CD8-positive, alpha-beta memory T cell (primary cell): ENCODE measurements at regions not wholly inside any gene's neighbourhood (a gene's known extent, or its start where the extent isn't known, plus 50 kb on each side); places are given as distances from the start of the nearest gene placed in this dataset.

Source experiments
- CTCF ChIA-PET: fragments of 350-600 bp; sonication (Branson Sonifier 250); formaldehyde crosslinking; loops from one replicate; lab custom pipeline; 2021; ENCODE audit warnings: antibody characterized with exemption; lab: Charles Lee
- POLR2A ChIA-PET: fragments of 350-600 bp; sonication (Branson Sonifier 250); formaldehyde crosslinking; loops from one replicate; lab custom pipeline; 2021; ENCODE audit warnings: antibody characterized with exemption; lab: Charles Lee
- DNase-seq, 5 donors: peaks; one replicate each; pipeline versions ENCODE4 v3.0.0 to v3.0.0-alpha.2; 2020 to 2022; ENCODE audit warnings: mixed read lengths in 1 of 5
- H3K27ac ChIP-seq: one replicate; pipeline ENCODE4 v1.7.0; 2013; ENCODE audit warnings: low read depth, mild to moderate bottlenecking, low read length, moderate library complexity
- H3K27me3 ChIP-seq: 2 replicates; pipeline ENCODE4 v1.7.0; 2013; ENCODE audit warnings: low read length, mild to moderate bottlenecking; ENCODE audit not compliant: insufficient read depth, poor library complexity, severe bottlenecking
- H3K36me3 ChIP-seq: 2 replicates; pipeline ENCODE4 v1.7.0; 2013; ENCODE audit warnings: mild to moderate bottlenecking, low read length, moderate library complexity; ENCODE audit not compliant: insufficient read depth
- H3K4me1 ChIP-seq: 2 replicates; pipeline ENCODE4 v1.7.0; 2013; ENCODE audit warnings: mild to moderate bottlenecking, low read length, moderate library complexity; ENCODE audit not compliant: insufficient read depth
- H3K4me3 ChIP-seq: 2 replicates; pipeline ENCODE4 v1.7.0; 2013; ENCODE audit warnings: mild to moderate bottlenecking, low read length
- H3K9me3 ChIP-seq: 2 replicates; pipeline ENCODE4 v1.7.0; 2013; ENCODE audit warnings: mild to moderate bottlenecking, low read length
- H3K27ac Mint-ChIP-seq, 8 donors: one replicate each; pipeline ENCODE4 v1.8.0; 2020 to 2021; ENCODE audit warnings: mixed read lengths in 8 of 8, mild to moderate bottlenecking in 6 of 8, inconsistent platforms in 3 of 8, moderate library complexity in 3 of 8
- H3K27me3 Mint-ChIP-seq, 2 donors: one replicate each; pipeline ENCODE4 v1.8.0; 2020 to 2021; ENCODE audit warnings: mixed read lengths in 2 of 2, mild to moderate bottlenecking in 1 of 2, moderate library complexity in 1 of 2
- H3K36me3 Mint-ChIP-seq, 3 donors: one replicate each; pipeline ENCODE4 v1.8.0; 2020 to 2021; ENCODE audit warnings: mixed read lengths in 3 of 3, inconsistent platforms in 1 of 3, mild to moderate bottlenecking in 1 of 3
- H3K4me1 Mint-ChIP-seq, 3 donors: one replicate each; pipeline ENCODE4 v1.8.0; 2020 to 2021; ENCODE audit warnings: mixed read lengths in 3 of 3, inconsistent platforms in 1 of 3, mild to moderate bottlenecking in 1 of 3
- H3K4me3 Mint-ChIP-seq, 7 donors: one replicate each; pipeline ENCODE4 v1.8.0; 2020 to 2021; ENCODE audit warnings: mixed read lengths in 7 of 7, mild to moderate bottlenecking in 6 of 7, moderate library complexity in 4 of 7, inconsistent platforms in 2 of 7
- H3K9me3 Mint-ChIP-seq, 5 donors: one replicate each; pipeline ENCODE4 v1.8.0; 2020 to 2022; ENCODE audit warnings: mixed read lengths in 5 of 5, mild to moderate bottlenecking in 3 of 5, moderate library complexity in 2 of 5, inconsistent platforms in 1 of 5

DNA sequence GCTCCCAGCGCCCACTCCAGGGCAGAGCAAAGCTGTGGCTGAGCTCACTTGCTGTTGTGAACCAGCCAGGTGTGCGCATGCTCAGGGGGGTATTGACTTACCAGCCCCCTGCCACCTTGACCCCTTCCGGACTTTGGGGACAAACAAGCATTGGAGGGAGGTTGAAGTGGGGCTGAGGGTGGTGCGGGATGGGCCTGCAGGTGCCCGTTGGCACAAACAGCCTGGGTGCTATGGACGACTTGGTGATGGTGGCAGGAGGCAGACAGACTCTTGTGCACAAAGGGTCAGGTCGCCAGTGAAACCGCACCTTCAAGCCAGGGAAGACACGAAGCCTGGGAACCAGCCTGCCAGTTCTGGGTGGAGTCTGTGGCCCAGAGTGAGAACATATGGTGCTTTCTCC is 858.5 kb upstream of the PTPRD start:
- no peak overlapping the region for H3K4me3 Mint-ChIP-seq
- H3K4me1 ChIP-seq, result no peaks in the 10 kb centered on the region
- no peaks in the 10 kb centered on the region for H3K4me1 Mint-ChIP-seq
- no peaks in the 10 kb centered on the region for H3K36me3 ChIP-seq
- ChIA-PET CTCF (no interaction called here), POLR2A (no interaction called here)
- DNase-seq, result no peak
- peaks cover 2 to 17% (median 9%) of the 10 kb centered on the region in 5 donors for H3K9me3 Mint-ChIP-seq
- no peaks in the 10 kb centered on the region for H3K36me3 Mint-ChIP-seq
- no peak overlapping the region for H3K27ac Mint-ChIP-seq
- H3K27me3 ChIP-seq, result no peaks in the 10 kb centered on the region
- no peaks in the 10 kb centered on the region for H3K27me3 Mint-ChIP-seq
- no peak overlapping the region for H3K27ac ChIP-seq
- no peak overlapping the region for H3K4me3 ChIP-seq
- H3K9me3 ChIP-seq, result no peaks in the 10 kb centered on the region

DNA sequence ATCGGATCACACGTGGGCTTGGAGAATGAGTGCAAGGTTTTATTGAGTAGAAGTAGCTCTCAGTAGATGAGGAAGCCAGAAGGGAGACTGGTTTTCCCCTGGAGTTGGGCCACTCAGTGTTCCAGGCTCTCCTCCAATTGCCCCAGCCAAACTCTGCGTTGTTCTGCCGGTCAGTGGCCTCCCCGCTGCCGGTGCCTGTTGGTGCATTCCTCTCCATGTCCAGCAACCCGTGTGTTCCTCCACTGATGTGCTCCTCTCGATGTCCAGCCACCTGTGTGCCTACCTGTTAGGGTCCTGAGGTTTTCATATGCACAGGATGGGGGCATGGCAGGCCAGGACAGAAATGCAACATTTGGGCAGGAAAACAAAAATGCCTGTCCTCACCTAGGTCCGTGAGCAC is 888.0 kb upstream of the PTPRD start:
- no peaks in the 10 kb centered on the region for H3K27me3 ChIP-seq
- no peaks in the 10 kb centered on the region for H3K4me1 Mint-ChIP-seq
- H3K9me3 ChIP-seq, result no peaks in the 10 kb centered on the region
- no peak overlapping the region for H3K27ac ChIP-seq
- H3K4me3 ChIP-seq, result no peak overlapping the region
- no peak overlapping the region for H3K4me3 Mint-ChIP-seq
- POLR2A ChIA-PET, result no interaction called here
- CTCF ChIA-PET, result no interaction called here
- H3K9me3 Mint-ChIP-seq, result peaks cover 6 to 44% (median 22%) of the 10 kb centered on the region in 5 donors
- H3K27me3 Mint-ChIP-seq, result no peaks in the 10 kb centered on the region
- peaks cover 0 to 5% (median 0%) of the 10 kb centered on the region in 3 donors for H3K36me3 Mint-ChIP-seq
- no peaks in the 10 kb centered on the region for H3K4me1 ChIP-seq
- H3K36me3 ChIP-seq, result no peaks in the 10 kb centered on the region
- H3K27ac Mint-ChIP-seq, result no peak overlapping the region
- no peak for DNase-seq

DNA sequence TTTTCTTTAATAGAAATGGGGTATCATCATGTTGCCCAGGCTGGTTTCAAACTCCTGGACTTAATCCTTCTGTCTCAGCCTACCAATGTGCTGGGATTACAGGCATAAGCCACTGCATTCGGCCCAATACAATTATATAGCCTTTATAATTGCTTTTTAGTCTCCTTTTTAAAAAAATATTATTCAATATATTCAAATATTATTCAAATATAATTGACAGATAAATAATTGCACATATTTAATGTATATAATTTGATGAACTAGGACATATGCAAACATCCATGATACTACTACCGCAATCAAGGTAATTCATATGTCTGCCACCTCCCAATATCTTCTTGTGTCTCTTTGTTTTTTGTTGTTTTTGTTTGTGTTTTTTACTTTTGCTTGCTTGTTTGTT is 894.2 kb upstream of the PTPRD start:
- Histone ChIP-seq H3K9me3 (no peaks in the 10 kb centered on the region), H3K27me3 (no peaks in the 10 kb centered on the region), H3K4me3 (no peak overlapping the region), H3K36me3 (no peaks in the 10 kb centered on the region), H3K27ac (no peak overlapping the region), H3K4me1 (no peaks in the 10 kb centered on the region)
- no peak overlapping the region for H3K27ac Mint-ChIP-seq
- peaks cover 6 to 35% (median 16%) of the 10 kb centered on the region in 5 donors for H3K9me3 Mint-ChIP-seq
- CTCF ChIA-PET, result no interaction called here
- DNase-seq, result no peak
- POLR2A ChIA-PET, result no interaction called here
- H3K4me1 Mint-ChIP-seq, result no peaks in the 10 kb centered on the region
- no peaks in the 10 kb centered on the region for H3K27me3 Mint-ChIP-seq
- H3K4me3 Mint-ChIP-seq, result no peak overlapping the region
- H3K36me3 Mint-ChIP-seq, result peaks cover 0 to 3% (median 2%) of the 10 kb centered on the region in 3 donors

DNA sequence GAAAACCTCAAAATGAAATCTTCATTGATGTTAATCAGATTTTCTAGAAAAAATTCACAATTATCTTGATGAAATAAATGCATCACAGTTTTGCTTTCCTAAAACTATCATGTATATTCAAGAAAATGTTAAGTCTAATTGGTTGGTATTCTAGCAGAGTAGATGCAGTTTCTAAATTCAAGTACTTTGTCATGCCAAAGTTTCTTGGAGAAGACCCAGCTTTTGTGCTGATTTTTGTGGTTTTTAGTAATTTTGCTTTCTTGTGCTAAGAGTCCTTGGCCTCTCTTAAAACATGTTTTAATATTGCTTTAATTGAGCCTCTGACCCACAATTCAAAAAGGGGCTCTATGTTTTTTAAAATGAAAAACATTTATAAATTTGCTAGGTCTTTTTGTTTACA is 924.8 kb upstream of the PTPRD start:
- peaks cover 2 to 36% (median 9%) of the 10 kb centered on the region in 5 donors for H3K9me3 Mint-ChIP-seq
- no peaks in the 10 kb centered on the region for H3K36me3 Mint-ChIP-seq
- peaks cover 0 to 1% of the 10 kb centered on the region in 2 donors for H3K27me3 Mint-ChIP-seq
- Histone ChIP-seq H3K4me1 (no peaks in the 10 kb centered on the region), H3K9me3 (no peaks in the 10 kb centered on the region), H3K36me3 (no peaks in the 10 kb centered on the region), H3K4me3 (no peak overlapping the region), H3K27ac (no peak overlapping the region), H3K27me3 (no peaks in the 10 kb centered on the region)
- ChIA-PET CTCF (no interaction called here), POLR2A (no interaction called here)
- no peak overlapping the region for H3K4me3 Mint-ChIP-seq
- no peak overlapping the region for H3K27ac Mint-ChIP-seq
- DNase-seq, result no peak
- H3K4me1 Mint-ChIP-seq, result no peaks in the 10 kb centered on the region

DNA sequence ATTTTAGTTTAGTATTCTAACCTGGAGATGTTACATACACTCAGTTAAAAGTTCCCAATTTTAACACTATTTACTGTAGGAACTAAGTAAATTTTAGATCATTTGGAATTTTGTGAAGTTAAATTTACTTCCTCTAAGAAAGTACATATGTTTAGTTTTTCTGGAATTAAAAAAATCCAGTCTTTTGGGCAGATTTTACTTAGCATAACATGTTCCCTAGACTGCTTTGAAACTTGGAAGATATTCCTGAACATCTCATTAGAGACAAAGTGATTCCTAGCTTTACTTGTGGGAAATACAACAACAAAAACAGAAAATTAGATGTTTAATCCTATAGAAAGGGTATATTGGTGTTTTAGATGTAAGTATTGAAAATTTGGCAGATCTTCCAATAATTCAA is 930.0 kb upstream of the PTPRD start:
- H3K27me3 Mint-ChIP-seq, result no peaks in the 10 kb centered on the region
- no peak overlapping the region for H3K4me3 Mint-ChIP-seq
- Histone ChIP-seq H3K27ac (no peak overlapping the region), H3K4me1 (no peaks in the 10 kb centered on the region), H3K27me3 (no peaks in the 10 kb centered on the region), H3K36me3 (no peaks in the 10 kb centered on the region), H3K9me3 (no peaks in the 10 kb centered on the region), H3K4me3 (no peak overlapping the region)
- ChIA-PET CTCF (no interaction called here), POLR2A (no interaction called here)
- H3K9me3 Mint-ChIP-seq, result peaks cover 5 to 36% (median 15%) of the 10 kb centered on the region in 5 donors
- no peak for DNase-seq
- no peak overlapping the region for H3K27ac Mint-ChIP-seq
- no peaks in the 10 kb centered on the region for H3K36me3 Mint-ChIP-seq
- no peaks in the 10 kb centered on the region for H3K4me1 Mint-ChIP-seq

DNA sequence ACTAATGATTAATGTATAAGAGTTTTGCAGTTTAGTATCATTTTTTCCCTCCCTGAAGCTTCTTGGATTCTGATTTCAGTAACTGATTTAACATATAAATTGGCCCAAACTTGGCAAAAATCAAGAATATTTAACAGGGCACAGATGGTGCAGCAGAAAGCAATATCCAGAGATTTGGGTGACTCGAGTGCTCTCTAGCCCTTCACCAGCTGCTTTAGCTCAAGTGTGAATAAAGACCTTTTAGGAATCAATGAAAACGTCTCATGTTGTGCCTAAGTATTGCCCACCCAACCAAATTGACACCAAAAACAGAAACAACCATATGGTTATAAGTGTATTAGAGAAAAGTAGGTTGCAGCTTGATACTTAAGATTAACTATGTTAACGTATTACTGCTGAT is 933.4 kb upstream of the PTPRD start:
- POLR2A ChIA-PET, result no interaction called here
- no peak overlapping the region for H3K4me3 ChIP-seq
- Mint-ChIP-seq H3K27me3 (no peaks in the 10 kb centered on the region), H3K4me1 (no peaks in the 10 kb centered on the region), H3K36me3 (no peaks in the 10 kb centered on the region), H3K9me3 (peaks cover 7 to 41% (median 13%) of the 10 kb centered on the region in 5 donors), H3K27ac (no peak overlapping the region), H3K4me3 (no peak overlapping the region)
- H3K4me1 ChIP-seq, result no peaks in the 10 kb centered on the region
- H3K9me3 ChIP-seq, result no peaks in the 10 kb centered on the region
- H3K36me3 ChIP-seq, result no peaks in the 10 kb centered on the region
- H3K27me3 ChIP-seq, result no peaks in the 10 kb centered on the region
- no peak for DNase-seq
- CTCF ChIA-PET, result no interaction called here
- H3K27ac ChIP-seq, result no peak overlapping the region

DNA sequence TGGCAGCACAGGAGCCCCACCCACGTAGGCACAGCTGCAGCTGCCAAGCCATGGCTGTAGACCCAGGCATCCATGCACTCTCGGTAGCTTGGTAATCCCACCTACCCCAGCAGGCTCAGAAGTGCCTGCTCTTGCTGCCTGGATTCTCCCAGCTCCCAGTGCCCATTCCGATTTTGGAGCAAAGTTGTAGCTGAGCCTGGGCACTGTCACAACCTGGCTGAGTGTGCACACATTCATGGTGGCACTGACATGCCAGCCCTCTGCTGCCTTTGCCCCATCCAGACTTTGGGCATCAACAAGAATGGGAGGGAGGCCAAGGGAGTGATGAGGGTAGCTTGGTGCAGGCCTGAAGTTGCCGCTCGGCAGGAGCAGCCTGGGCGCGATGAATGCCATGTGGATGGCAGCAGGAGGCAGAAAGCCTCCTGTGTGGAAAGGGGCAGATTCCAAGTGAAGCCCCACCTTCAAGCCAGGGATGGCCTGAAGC is 936.6 kb upstream of the PTPRD start:
- Histone ChIP-seq H3K4me1 (no peaks in the 10 kb centered on the region), H3K36me3 (no peaks in the 10 kb centered on the region), H3K27ac (no peak overlapping the region), H3K27me3 (no peaks in the 10 kb centered on the region), H3K4me3 (no peak overlapping the region), H3K9me3 (no peaks in the 10 kb centered on the region)
- Mint-ChIP-seq H3K27ac (no peak overlapping the region), H3K4me1 (no peaks in the 10 kb centered on the region), H3K4me3 (no peak overlapping the region), H3K9me3 (peaks cover 10 to 53% (median 15%) of the 10 kb centered on the region in 5 donors), H3K36me3 (no peaks in the 10 kb centered on the region), H3K27me3 (no peaks in the 10 kb centered on the region)
- DNase-seq, result no peak
- ChIA-PET CTCF (no interaction called here), POLR2A (no interaction called here)

DNA sequence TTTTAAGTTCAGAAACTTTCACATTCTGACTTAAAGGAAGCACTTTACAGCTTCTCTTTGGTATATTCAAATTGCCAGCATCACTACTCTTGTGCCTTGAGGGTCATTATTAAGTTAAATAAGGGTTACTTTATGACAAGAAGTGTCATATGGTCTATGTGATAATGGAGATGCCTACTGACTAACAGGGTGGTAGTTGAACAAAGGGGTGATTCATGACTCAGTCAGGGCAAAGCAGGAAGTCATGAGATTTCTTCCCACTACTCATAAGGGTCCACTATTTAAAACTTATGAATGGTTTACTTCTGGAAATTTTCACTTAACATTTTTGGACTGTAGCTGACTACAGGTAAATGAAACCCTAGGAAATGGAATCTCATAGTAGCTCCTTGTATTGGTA is 938.3 kb upstream of the PTPRD start:
- no peaks in the 10 kb centered on the region for H3K27me3 Mint-ChIP-seq
- H3K27ac Mint-ChIP-seq, result no peak overlapping the region
- H3K9me3 ChIP-seq, result no peaks in the 10 kb centered on the region
- H3K36me3 Mint-ChIP-seq, result no peaks in the 10 kb centered on the region
- H3K4me1 ChIP-seq, result no peaks in the 10 kb centered on the region
- no peak overlapping the region for H3K4me3 Mint-ChIP-seq
- POLR2A ChIA-PET, result no interaction called here
- DNase-seq, result no peak
- H3K27me3 ChIP-seq, result no peaks in the 10 kb centered on the region
- CTCF ChIA-PET, result no interaction called here
- H3K4me1 Mint-ChIP-seq, result no peaks in the 10 kb centered on the region
- peaks cover 9 to 57% (median 16%) of the 10 kb centered on the region in 5 donors for H3K9me3 Mint-ChIP-seq
- H3K36me3 ChIP-seq, result no peaks in the 10 kb centered on the region
- H3K4me3 ChIP-seq, result no peak overlapping the region
- H3K27ac ChIP-seq, result no peak overlapping the region

DNA sequence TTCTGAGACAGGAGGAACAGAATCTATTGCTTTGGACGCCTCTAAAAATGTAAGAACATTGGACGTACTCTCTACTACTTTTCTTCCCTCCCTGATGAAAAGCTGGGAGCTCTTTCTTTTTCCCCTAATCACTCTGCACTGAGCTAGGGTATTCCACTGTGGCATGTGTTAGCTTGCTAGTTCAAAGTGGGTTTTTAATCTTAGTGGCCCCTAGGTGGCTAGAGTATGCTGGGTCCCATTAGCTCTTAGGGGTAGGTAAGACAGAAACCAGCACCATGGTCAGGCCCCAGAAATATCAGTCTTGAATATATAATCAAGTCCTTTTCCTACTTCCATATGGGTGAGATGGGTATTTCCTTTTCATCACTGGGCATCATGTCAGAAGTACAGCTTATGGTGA is 945.2 kb upstream of the PTPRD start:
- no peaks in the 10 kb centered on the region for H3K27me3 ChIP-seq
- Mint-ChIP-seq H3K4me3 (no peak overlapping the region), H3K9me3 (peaks cover 5 to 56% (median 16%) of the 10 kb centered on the region in 5 donors), H3K27ac (no peak overlapping the region), H3K36me3 (no peaks in the 10 kb centered on the region), H3K27me3 (peaks cover 0 to 2% of the 10 kb centered on the region in 2 donors), H3K4me1 (no peaks in the 10 kb centered on the region)
- no peaks in the 10 kb centered on the region for H3K9me3 ChIP-seq
- DNase-seq, result no peak
- H3K36me3 ChIP-seq, result no peaks in the 10 kb centered on the region
- no peak overlapping the region for H3K4me3 ChIP-seq
- ChIA-PET POLR2A (no interaction called here), CTCF (interaction anchor here (0.6 kb wide), 1 partner anchor 1462 kb away, joined by 3 read pairs; no protein-coding TSS in a partner anchor)
- H3K27ac ChIP-seq, result no peak overlapping the region
- H3K4me1 ChIP-seq, result no peaks in the 10 kb centered on the region
